Naive B cell (primary cell): ENCODE measurements at regions not wholly inside any gene's neighbourhood (a gene's known extent, or its start where the extent isn't known, plus 50 kb on each side); places are given as distances from the start of the nearest gene placed in this dataset.

Experiments
- ATAC-seq, 2 donors: fragments of 150-1000 bp; cut with Tn5 transposase; 2 replicates each; pipeline ENCODE4 v1.10.0; 2021; ENCODE audit warnings: low read depth in 2 of 2, mild to moderate bottlenecking in 2 of 2, moderate library complexity in 2 of 2
- DNase-seq: peaks from one replicate; pipeline ENCODE4 v3.0.0; 2022
- H3K27ac Mint-ChIP-seq, 6 donors: one replicate each; pipeline ENCODE4 v1.8.0; 2020 to 2022; ENCODE audit warnings: mild to moderate bottlenecking in 6 of 6, mixed read lengths in 6 of 6, moderate library complexity in 5 of 6, inconsistent platforms in 2 of 6
- H3K27me3 Mint-ChIP-seq, 3 donors: one replicate each; pipeline ENCODE4 v1.8.0; 2021 to 2022; ENCODE audit warnings: mixed read lengths in 3 of 3, mild to moderate bottlenecking in 1 of 3
- H3K36me3 Mint-ChIP-seq, 2 donors: one replicate each; pipeline ENCODE4 v1.8.0; 2020 to 2022; ENCODE audit warnings: mixed read lengths in 2 of 2, inconsistent platforms in 1 of 2, mild to moderate bottlenecking in 1 of 2
- H3K4me1 Mint-ChIP-seq, 3 donors: one replicate each; pipeline ENCODE4 v1.8.0; 2020 to 2022; ENCODE audit warnings: mixed read lengths in 3 of 3, inconsistent platforms in 1 of 3, mild to moderate bottlenecking in 1 of 3, moderate library complexity in 1 of 3
- H3K4me3 Mint-ChIP-seq, 8 donors: one replicate each; pipeline ENCODE4 v1.8.0; 2020 to 2022; ENCODE audit warnings: mild to moderate bottlenecking in 8 of 8, mixed read lengths in 8 of 8, moderate library complexity in 8 of 8, inconsistent platforms in 2 of 8
- H3K9me3 Mint-ChIP-seq, 7 donors: one replicate each; pipeline ENCODE4 v1.8.0; 2020 to 2022; ENCODE audit warnings: mixed read lengths in 7 of 7, mild to moderate bottlenecking in 5 of 7, inconsistent platforms in 2 of 7, moderate library complexity in 1 of 7

DNA sequence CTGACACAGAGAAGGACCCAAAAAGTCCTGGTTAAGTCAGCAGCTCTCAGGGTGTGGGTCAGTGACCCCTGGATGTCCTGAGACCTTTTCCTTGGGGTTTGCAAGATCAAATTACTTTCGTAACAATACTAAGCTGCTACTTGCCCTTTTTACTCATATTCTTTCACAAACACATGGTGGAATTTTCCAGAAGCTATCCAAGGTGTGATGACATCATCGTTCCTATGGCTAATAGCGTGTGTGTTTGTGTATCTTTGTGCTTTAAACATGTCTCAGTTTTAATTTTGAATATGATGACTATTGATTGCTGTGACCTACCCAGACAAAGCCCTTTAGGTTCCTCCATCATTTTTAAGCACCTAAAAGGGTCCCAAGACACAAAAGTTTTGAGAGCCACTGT is 176.2 kb downstream of the PHETA1 start:
- H3K27me3 Mint-ChIP-seq, result peaks cover 11 to 66% (median 41%) of the 10 kb centered on the region in 3 donors
- peaks cover 0 to 10% (median 0%) of the 10 kb centered on the region in 7 donors for H3K9me3 Mint-ChIP-seq
- peaks cover 0 to 6% (median 0%) of the 10 kb centered on the region in 3 donors for H3K4me1 Mint-ChIP-seq
- H3K27ac Mint-ChIP-seq, result no peak overlapping the region
- DNase-seq (no peak), ATAC-seq (no peak)
- H3K36me3 Mint-ChIP-seq, result peaks cover 0 to 6% of the 10 kb centered on the region in 2 donors
- H3K4me3 Mint-ChIP-seq, result no peak overlapping the region

DNA sequence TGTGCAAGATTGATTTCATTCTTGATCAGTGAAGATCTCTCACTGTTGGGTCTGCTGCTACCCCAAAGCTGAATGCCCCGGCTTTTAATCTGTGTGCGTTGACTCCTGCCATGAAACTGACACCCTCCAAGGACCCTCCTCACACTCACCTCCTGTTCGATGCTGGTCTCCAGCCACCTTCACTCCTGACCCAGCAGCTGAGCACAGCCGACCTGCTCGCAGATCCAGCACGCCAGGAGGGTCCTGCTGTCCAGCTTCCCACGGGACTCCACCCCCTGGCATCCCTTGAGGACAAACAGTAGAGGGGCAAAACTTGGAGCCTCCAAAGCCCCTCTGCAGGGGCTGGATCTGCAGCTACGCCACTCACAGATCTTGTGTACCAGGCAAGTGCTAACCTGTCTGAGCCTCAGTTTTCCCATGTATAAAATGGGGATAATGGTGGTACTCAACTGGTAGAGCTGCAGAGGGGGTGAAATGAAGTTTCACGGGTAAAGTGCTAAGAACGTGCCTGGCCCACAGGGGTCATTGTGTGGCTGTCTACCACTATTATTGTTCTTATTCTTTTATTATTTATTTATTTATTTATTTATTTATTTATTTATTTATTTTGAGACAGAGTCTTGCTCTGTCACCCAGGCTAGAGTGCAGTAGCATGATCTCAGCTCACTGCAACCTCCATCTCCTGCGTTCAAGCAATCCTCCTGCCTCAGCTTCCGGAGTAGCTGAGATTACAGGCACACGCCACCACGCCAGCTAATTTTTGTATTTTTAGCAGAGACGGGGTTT is 178.0 kb downstream of the PHETA1 start:
- no peak for ATAC-seq

DNA sequence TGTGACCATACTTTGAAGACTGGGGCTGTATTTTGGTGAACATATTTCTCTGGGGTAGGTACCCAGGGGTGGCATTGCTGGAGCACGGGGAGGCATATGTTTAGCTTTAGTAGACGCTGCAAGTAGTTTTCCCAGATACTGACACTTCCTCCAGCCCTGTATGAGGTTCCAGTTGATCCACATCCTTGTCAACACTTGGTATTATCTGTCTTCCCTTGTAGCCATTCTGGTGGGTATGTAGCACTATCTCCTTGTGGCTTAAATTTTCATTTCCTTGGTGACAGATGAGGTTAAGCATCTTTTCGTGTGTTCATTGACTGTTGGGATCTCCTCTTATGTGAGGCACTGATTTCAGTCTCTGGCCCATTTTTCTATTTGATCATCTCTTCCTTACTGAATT is 179.1 kb downstream of the PHETA1 start:
- no peak overlapping the region for H3K4me3 Mint-ChIP-seq
- H3K27ac Mint-ChIP-seq, result no peak overlapping the region
- DNase-seq (no peak), ATAC-seq (no peak)
- peaks cover 0 to 10% (median 0%) of the 10 kb centered on the region in 7 donors for H3K9me3 Mint-ChIP-seq
- peaks cover 6 to 52% (median 28%) of the 10 kb centered on the region in 3 donors for H3K27me3 Mint-ChIP-seq
- peaks cover 0 to 6% of the 10 kb centered on the region in 2 donors for H3K36me3 Mint-ChIP-seq
- peaks cover 0 to 6% (median 0%) of the 10 kb centered on the region in 3 donors for H3K4me1 Mint-ChIP-seq

More for the DNA sequence above, 178.0 kb downstream of the PHETA1 start:
- H3K27ac Mint-ChIP-seq, result no peak overlapping the region
- peaks cover 0 to 6% (median 0%) of the 10 kb centered on the region in 3 donors for H3K4me1 Mint-ChIP-seq
- DNase-seq, result no peak
- peaks cover 7 to 56% (median 28%) of the 10 kb centered on the region in 3 donors for H3K27me3 Mint-ChIP-seq
- H3K36me3 Mint-ChIP-seq, result peaks cover 0 to 6% of the 10 kb centered on the region in 2 donors
- peaks cover 0 to 10% (median 0%) of the 10 kb centered on the region in 7 donors for H3K9me3 Mint-ChIP-seq
- no peak overlapping the region for H3K4me3 Mint-ChIP-seq

DNA sequence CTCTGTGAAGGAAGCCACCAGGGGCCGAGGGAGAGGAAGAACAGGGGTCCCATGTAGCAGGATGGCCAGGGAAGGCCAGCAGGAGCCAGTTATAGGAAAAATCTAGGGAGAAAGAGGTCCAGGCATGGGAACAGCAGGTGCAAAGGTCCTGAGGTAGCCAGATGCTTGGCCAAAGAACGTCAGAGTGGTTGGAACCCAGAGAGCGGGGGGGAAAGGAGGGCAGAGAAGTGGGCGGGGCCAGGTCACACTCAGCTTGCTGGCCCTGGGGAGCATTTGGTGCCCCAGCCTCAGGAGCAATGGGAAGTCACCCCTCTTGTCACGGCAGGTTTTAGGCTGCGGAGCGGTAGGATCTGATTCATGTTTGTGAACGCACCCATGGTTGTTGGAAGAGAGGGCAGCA is 180.5 kb downstream of the PHETA1 start:
- DNase-seq, result no peak
- Mint-ChIP-seq H3K4me3 (no peak overlapping the region), H3K9me3 (peaks cover 0 to 10% (median 2%) of the 10 kb centered on the region in 7 donors)

DNA sequence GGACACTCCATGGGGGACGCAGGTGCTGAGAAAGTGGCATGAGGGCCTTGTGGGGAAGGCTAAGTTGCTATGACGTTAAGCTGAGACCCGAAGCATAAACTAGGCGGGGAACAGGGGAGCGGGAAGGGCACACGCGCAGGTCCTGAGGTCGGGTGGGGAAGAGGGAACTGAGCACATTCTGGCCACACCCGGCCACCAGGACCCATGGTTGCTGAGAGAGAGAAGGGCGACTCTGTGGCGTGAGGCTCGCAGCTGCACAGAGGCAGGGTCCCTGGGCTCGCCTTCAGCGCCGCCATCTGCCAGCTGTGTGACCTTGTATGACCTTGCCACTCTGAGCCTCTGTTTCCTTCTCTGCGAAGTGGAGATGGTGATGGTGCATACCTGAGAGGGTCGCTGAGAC is 182.5 kb downstream of the PHETA1 start:
- peaks cover 10 to 47% (median 37%) of the 10 kb centered on the region in 3 donors for H3K27me3 Mint-ChIP-seq
- H3K27ac Mint-ChIP-seq, result no peak overlapping the region
- peaks cover 0 to 10% (median 2%) of the 10 kb centered on the region in 7 donors for H3K9me3 Mint-ChIP-seq
- peaks cover 0 to 6% (median 0%) of the 10 kb centered on the region in 3 donors for H3K4me1 Mint-ChIP-seq
- no peak for DNase-seq
- peaks cover 0 to 6% of the 10 kb centered on the region in 2 donors for H3K36me3 Mint-ChIP-seq
- no peak for ATAC-seq
- no peak overlapping the region for H3K4me3 Mint-ChIP-seq

More for the DNA sequence above, 180.5 kb downstream of the PHETA1 start:
- Mint-ChIP-seq H3K27ac (peak overlapping the region in 1 of 6 donors; percentile 47), H3K27me3 (peaks cover 6 to 48% (median 28%) of the 10 kb centered on the region in 3 donors), H3K36me3 (peaks cover 0 to 6% of the 10 kb centered on the region in 2 donors), H3K4me1 (peaks cover 0 to 6% (median 0%) of the 10 kb centered on the region in 3 donors)
- ATAC-seq, result no peak

DNA sequence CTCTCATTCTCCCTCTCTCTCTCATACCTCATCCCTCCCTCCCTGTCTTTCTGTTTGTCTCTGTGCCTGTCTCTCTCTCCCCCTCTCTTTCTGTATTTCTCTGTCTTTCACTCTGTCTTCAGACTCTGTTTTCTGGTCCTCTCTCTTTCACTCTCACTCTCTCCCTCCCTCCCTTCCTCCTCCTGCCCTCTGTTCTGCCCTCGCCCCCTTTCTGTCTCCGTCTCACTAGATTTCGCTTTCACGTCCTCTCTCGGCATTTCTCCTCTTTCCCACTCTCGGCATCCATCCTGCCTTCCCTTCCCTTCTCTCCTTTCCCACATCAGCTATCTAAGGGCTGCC is 183.0 kb downstream of the PHETA1 start:
- Mint-ChIP-seq H3K36me3 (peaks cover 0 to 6% of the 10 kb centered on the region in 2 donors), H3K4me1 (peaks cover 0 to 6% (median 0%) of the 10 kb centered on the region in 3 donors), H3K27me3 (peaks cover 15 to 50% (median 38%) of the 10 kb centered on the region in 3 donors), H3K4me3 (no peak overlapping the region), H3K9me3 (peaks cover 0 to 10% (median 2%) of the 10 kb centered on the region in 7 donors), H3K27ac (no peak overlapping the region)
- no peak for ATAC-seq
- DNase-seq, result no peak

DNA sequence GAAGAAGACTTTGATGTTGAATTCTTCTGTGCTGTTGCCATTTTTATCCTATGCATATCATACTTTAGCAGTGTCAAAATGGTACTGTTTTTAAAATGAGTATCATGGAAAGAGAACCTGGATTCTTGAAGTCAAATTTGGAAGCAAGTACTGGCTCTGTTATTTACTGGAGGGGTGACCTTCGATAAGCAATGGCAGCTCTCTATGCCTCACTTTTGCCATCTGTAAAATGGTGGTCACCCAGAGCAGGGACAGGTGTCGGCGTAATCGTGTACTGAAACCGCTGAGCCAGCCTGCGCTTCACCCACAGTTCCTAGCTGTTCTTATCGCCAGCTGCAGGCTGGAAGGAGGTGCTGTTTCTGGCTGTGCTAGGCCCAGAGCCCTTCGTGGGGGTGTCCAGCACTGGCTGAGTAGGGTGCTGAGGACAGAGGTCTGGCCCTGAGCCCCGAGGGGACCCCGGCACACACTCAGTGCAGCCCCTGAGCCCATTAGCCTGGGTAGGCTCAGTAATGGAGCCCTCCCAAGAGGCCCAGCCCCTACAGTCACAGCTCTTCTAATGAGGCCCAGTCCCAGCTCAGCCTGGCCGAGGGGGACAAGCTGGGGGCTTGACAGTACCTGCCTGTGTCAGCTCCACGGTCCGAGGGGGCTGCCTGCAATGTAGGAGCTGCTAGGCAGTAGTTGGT is 183.5 kb downstream of the PHETA1 start:
- ATAC-seq, result no peak
- peaks cover 0 to 6% of the 10 kb centered on the region in 2 donors for H3K36me3 Mint-ChIP-seq
- H3K4me1 Mint-ChIP-seq, result peaks cover 0 to 6% (median 0%) of the 10 kb centered on the region in 3 donors
- no peak for DNase-seq
- no peak overlapping the region for H3K27ac Mint-ChIP-seq
- no peak overlapping the region for H3K4me3 Mint-ChIP-seq
- H3K9me3 Mint-ChIP-seq, result peaks cover 0 to 10% (median 2%) of the 10 kb centered on the region in 7 donors
- peaks cover 20 to 50% (median 38%) of the 10 kb centered on the region in 3 donors for H3K27me3 Mint-ChIP-seq

DNA sequence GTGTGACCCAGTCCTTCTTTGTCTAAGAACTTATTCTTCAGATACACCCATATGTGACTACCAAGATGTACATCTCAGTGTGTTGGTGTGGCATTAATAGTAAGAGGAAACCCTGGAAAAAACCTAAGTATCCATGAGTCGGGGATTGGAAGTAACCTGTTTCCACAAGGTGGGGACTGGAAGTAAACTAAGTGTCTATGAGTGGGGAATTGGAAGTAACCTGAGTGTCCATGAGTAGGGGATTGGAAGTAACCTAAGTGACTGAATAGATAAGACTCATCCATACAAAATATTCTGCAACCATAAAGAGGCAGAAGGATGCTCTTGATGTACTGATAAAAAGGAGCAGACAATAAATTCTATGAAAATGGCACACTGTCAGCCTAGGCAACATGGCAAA is 184.7 kb downstream of the PHETA1 start:
- peaks cover 0 to 6% of the 10 kb centered on the region in 2 donors for H3K36me3 Mint-ChIP-seq
- ATAC-seq, result no peak
- peaks cover 0 to 5% (median 0%) of the 10 kb centered on the region in 7 donors for H3K9me3 Mint-ChIP-seq
- DNase-seq, result no peak
- H3K4me1 Mint-ChIP-seq, result peaks cover 0 to 6% (median 0%) of the 10 kb centered on the region in 3 donors
- no peak overlapping the region for H3K27ac Mint-ChIP-seq
- H3K4me3 Mint-ChIP-seq, result no peak overlapping the region
- peaks cover 25 to 52% (median 47%) of the 10 kb centered on the region in 3 donors for H3K27me3 Mint-ChIP-seq

DNA sequence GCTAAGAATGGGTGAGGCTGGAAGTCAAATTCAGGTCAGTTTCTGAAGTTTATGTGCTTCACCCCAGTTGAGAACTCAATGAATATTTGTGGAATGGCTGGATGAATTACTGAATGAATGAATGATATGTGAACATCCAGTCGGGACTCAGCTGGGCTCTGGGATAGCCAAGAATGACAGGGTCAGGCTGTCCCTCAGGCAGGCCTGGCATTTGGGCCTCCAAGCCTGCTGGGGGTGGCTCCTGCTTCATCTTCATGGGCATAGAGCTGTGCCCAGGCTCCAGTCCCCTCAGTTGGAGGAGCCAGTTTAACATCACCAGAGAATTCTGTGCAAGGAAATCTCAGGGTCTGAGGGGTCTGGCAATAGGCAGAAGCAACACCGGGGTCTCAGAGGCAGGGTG is 185.8 kb downstream of the PHETA1 start:
- H3K4me3 Mint-ChIP-seq, result no peak overlapping the region
- ATAC-seq (no peak), DNase-seq (no peak)
- H3K27ac Mint-ChIP-seq, result no peak overlapping the region
- peaks cover 32 to 54% (median 51%) of the 10 kb centered on the region in 3 donors for H3K27me3 Mint-ChIP-seq
- peaks cover 0 to 4% (median 0%) of the 10 kb centered on the region in 7 donors for H3K9me3 Mint-ChIP-seq
- peaks cover 0 to 3% (median under 1%) of the 10 kb centered on the region in 3 donors for H3K4me1 Mint-ChIP-seq
- peaks cover 0 to 3% of the 10 kb centered on the region in 2 donors for H3K36me3 Mint-ChIP-seq

DNA sequence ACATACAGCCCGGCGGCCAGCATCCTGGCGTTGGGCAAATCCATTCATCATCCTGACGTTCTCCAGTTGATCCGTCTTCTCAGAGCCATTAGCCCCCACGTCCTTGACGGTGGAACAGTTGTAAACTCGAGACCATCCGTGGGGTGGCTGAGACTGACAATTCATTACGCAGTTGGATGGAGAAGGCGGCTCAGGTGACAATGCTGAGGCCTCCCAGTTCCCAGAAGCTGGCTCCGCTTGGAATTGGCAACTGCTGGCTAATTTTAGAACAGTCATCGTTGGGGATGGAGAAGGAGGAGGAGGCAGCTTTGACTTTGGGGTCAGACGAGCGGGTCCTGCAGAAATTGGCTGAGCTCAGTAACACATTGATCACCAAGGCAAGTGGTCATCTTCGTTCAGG is 186.5 kb downstream of the PHETA1 start:
- Mint-ChIP-seq H3K36me3 (no peaks in the 10 kb centered on the region), H3K9me3 (peaks cover 0 to 4% (median 0%) of the 10 kb centered on the region in 7 donors), H3K4me1 (peaks cover 0 to 3% (median 0%) of the 10 kb centered on the region in 3 donors), H3K27ac (no peak overlapping the region), H3K4me3 (peak overlapping the region in 1 of 8 donors; percentile 10), H3K27me3 (peaks cover 37 to 50% (median 47%) of the 10 kb centered on the region in 3 donors)
- DNase-seq (no peak), ATAC-seq (no peak)

DNA sequence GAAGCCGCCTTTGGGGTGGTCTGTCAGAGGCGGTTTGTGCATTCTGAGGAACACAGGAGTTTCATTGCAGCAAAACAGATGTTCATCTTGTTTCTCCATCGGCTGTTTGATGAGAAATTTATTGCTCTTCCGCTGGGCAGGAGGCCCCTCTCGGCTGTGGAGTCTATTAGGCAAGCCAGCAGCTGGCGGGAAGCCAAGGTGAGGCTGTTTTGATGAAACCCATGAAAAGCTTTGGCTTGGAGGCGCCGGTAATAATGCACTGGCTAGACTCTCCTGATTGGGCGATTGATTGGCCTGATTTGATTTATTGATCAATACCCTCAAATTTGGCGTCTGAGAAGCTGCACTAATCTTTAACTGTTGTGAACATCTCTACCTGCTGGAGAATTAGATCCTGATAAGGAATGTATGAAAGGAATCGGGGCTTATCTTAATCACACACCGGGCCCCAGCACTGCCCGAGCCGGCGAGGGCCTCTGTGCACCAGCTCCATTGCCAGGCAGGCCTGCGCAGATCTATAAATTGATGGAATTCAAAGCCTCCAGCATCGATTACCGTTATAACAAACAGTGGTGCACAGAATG is 187.7 kb downstream of the PHETA1 start:
- H3K27me3 Mint-ChIP-seq, result peaks cover 41 to 57% (median 54%) of the 10 kb centered on the region in 3 donors
- peak overlapping the region in 1 of 6 donors; percentile 28 for H3K27ac Mint-ChIP-seq
- no peaks in the 10 kb centered on the region for H3K36me3 Mint-ChIP-seq
- no peak overlapping the region for H3K4me3 Mint-ChIP-seq
- no peak for ATAC-seq
- H3K4me1 Mint-ChIP-seq, result peaks cover 0 to 3% (median 0%) of the 10 kb centered on the region in 3 donors
- peaks cover 0 to 4% (median 0%) of the 10 kb centered on the region in 7 donors for H3K9me3 Mint-ChIP-seq
- no peak for DNase-seq

DNA sequence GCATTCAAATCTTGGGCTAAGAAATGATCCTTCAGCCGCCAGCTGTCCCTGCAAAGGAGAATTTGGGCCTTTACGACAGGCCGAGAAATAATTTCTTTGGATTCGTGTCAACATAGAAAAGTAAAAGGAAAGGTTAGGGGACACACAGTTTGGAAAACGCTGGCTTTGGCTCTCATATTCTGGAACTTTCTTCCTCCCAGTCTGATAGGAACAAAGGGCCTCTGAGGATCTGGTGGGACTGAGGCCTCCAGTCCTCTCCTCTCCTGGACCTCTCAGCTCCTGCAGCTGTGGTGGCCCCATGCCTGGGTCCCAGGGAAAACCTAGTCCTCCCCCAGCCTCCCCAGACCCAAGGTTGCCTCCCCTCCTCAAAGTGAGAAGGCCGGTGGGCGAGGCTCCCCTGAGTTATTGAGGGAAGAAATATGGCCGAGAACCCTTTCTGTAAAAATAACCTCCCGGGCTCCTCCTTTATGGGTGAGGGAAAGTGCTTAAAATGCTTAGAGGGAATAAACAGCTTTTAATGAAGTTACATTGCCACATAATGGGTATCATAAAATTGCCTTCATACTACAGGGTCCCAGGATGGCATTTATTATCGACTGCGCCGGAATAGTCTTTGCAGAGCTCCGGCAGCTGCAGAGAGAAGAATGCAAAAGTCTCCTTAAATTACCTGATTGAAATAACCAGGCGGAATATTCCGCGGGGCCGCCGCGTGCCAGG is 188.3 kb downstream of the PHETA1 start:
- Mint-ChIP-seq H3K9me3 (peaks cover 0 to 4% (median 0%) of the 10 kb centered on the region in 7 donors), H3K4me3 (no peak overlapping the region), H3K36me3 (no peaks in the 10 kb centered on the region), H3K27ac (no peak overlapping the region), H3K27me3 (peaks cover 41 to 57% (median 55%) of the 10 kb centered on the region in 3 donors), H3K4me1 (peaks cover 0 to 3% (median 0%) of the 10 kb centered on the region in 3 donors)
- no peak for DNase-seq
- ATAC-seq, result no peak
